ENCODE measurements at regions not wholly inside any gene's neighbourhood (a gene's known extent, or its start where the extent isn't known, plus 50 kb on each side); places are given as distances from the start of the nearest gene placed in this dataset.
A peak's percentile ranks its signal among the peaks of the same experiment; 100 is the strongest.

DNA sequence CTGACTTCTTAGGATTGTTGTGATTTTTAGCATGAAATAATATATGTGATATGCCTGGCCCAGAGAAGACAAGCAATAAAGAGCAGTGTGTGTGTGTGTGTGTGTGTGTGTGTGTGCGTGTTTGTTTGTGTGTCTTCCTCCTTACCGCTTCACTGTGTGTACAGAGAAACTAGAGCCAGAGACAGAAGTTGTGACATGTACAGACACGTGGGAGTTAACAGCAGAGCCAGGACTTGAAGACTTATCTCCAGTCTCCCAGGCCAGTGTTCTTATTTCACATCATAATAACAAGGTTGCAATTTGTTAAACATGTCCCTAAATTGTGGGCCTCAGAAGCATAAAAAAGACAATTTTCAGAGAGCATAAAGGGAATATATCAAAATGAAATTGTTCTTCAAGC lies 192.0 kb upstream of the JUN start:
- DNase-seq: peak; percentile 20

DNA sequence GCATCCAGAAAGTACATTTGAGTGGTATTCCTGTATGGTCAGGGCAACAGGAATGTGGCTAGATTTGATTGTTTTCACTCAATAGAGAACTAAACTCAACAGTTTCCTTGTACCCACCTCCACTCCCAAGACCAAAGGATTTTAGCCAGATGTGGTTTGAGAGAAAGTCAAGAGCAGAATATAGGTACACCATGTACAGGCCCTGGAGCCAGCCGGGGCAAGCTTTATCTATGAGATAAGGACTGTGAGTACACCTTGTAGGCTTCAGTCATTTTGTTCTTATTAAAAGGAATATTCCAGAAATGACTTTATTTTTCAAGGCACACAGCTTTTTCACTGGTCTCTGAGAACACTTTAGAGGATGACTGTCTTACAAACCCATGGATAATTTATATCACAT lies 192.4 kb upstream of the JUN start:
- no peak for DNase-seq

DNA sequence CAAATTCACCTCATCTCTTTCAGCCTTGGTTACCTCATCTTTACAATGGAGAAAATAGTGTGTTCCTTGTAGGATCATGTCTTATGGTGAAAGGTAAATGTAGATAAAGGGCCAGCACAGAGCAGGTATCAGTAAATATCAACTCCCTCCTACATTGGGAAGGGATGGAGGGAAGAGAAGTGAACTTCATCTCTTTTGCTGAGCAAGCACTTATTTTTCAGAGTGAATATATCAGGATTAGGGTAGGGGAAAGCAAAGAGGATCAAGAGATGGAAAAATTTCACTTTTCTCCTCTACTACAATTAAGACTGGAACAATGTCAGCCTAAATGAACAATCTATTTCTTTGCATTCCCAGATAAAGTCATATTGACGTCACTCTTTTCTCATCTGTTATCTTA lies 193.8 kb upstream of the JUN start:
- DNase-seq: no peak

DNA sequence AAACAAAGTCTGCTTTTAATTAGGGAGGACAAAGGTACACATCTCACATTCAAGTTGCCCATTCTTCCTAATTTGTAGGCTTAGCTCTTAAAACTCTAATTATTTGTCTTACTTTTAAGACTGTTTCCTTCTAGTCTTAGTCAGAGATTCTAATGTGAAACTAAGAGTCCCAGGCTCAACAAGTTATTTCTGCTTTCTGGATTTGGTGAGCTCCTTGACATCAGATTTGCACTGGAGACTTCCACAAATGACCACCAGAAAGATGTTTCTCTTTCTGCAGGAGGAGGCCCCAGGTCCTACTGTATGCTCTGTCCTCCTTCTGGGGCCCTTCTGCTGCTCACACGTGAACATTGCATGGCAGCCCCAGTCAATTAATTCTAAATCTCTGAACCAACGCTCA lies 194.2 kb upstream of the JUN start:
- no peak for DNase-seq

DNA sequence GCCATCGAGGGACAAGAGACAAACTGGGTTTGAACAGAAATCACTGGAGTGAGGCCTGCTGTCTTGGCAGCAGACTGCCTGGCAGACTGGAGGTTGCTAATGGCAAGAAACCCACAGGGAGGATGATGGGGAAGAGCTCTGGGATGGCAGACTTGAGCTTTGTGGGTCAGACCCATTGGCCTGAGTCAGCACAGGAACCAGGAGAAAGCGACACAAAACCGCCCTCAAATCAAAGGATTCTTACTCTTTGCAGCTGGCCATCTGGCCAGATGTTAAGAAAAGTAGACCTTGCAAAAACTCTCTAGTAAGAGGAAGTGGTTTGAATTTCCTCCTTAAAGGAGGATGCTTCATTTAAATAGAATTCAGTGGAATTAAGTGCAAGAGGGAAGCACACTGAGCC lies 195.2 kb upstream of the JUN start:
- DNase-seq: no peak

DNA sequence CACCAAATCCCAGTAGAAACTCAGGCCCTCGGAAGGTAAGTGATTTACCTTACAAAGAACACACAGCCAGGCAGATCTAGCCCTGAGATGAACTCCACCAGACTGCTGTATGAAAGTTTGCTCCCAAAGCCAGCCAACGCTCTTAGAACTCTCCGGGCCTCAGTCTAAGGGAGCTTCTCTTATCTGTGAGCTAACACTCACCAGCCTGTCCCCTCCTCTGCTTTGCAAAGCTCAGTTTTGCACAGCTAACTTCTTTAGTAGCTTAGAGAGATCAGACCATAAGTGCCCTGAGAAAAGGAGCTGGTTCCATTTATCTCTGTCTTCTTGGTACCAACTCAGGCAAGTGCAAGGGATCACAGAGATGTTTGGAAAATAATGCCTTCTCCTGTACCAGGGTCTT lies 195.8 kb upstream of the JUN start:
- DNase-seq: no peak

DNA sequence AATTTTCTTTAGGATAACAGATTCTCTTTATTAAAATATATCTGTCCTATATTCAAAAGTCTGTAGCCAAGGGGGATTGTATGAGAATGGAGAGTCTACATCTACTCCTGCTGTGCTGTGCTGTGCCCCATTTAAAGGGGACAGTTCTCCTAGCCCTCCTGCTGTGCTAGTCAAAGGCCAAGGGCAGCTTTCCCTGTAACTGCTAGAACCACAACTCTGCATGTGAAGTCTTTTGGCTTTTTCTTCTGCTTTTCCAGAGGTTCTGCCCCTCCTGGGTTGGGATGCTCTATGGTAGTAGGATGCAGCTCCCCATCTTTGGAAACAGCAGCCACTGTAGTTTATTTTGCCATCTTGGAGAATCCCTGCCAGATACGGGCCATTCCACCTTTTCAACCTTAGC lies 197.5 kb upstream of the JUN start:
- no peak for DNase-seq

DNA sequence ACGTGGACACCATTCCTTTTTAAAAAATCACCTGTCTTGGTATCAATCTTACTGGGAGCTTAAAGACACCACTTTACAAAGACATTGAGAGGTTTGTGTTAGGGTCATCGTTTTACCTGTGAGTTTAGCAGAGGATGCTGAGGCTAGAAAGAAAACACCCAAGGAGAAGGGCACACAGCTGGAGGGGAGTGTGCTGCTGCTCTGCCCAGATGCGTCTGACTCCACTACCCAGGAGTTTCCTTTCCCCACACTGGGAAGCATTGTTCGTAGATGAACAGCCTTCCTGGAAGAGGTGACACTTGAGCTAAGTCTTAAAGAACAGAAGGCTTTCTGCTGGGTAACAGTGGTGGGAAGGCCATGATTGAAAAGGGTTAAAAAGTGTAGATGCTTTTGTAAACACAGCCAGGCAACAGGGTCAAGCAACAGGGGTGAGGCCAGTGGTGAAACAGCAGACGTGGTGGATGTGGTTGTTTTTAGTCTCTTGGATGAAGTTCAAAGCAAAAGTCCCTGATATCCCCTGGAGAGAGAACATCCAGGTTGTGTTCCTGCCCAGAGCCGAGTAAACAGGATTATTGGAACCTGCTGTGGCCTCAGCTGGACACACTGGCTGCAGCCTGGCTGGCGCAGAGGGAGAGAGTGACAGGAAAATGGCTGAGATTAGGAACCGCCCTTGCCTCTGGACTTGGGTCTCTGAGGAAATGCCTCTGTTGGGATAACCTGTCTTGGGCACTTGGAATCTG lies 198.6 kb upstream of the JUN start:
- DNase-seq: no peak

DNA sequence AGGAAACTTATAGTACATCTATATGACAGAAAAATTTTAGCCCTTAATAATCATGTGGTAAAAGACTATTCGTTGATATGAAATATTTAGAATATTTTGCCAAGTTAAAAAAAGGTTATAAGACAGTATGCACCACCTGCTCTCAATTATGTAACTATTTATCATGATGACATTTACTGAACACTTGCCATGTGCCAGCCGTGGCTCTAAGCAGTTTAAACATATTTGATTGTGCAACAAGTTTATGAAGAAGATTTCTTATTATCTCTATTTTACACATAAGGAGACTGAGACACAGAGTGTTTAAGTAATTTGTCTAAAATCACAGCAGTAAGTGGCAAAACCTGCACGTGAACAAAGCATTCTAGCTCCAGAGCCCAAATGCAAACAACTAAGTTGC lies 199.3 kb upstream of the JUN start:
- DNase-seq: no peak

DNA sequence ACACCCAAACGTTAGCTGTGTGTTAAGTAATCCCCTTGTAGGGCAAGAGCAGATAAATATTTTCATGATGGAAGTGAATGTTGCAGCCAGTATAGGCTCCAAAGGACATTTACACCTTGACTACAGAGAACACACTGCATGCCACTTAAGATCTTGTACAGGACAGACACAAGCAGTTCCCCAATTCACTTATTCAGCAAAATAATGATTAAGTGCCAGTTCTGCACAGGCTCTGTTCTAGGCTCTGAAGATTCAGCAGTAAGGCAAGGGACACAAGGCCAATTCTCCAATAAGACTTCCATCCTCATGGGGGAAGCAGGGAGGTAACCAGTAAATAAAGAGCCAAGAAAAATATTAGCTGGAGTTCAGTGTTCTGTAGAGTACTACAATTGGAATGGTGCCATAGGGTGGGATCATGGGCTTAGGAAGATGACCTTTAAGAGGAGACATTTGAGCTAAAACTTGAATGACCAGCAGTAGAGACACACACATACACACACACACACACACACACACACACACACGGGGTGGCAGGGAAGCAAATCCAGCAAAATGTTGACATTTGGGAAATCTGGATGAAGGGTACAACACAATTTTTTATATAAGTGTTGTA lies 199.9 kb upstream of the JUN start:
- DNase-seq: no peak

DNA sequence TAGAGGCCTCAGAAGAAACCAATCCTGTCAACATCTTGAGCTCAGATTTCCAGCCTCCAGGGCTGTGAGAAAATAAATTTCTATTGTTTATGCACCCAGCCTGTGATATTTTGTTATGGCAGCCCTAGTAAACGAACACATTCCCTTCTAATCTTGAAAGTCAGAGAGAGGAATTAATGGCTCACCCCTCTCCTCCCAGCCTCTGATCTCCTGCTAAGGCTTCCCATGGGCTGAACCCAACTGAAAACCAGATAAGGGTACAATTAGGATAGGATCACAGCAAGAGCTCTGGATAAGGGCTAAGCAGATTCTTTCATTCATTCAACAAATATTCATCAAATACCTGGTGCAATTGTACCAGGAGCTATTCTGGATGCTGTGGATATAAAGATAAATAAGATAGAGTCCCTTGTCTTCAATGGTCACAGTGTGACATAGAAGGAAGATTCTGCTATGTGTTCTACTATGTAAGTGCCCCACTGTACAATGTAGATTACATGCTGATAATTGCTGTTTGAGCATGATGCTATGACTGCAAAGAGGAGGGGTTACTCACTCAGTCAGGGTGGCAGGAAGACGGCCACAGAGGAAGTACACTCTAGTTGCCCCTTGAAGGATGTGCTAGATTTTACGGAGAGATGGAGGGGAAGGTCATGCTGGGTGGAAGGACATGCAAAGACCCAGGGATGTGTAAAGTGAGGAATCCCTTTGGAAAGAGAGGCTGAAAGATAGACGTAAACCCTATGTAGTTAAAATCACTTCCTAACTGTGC lies 203.3 kb upstream of the JUN start:
- no peak for DNase-seq

DNA sequence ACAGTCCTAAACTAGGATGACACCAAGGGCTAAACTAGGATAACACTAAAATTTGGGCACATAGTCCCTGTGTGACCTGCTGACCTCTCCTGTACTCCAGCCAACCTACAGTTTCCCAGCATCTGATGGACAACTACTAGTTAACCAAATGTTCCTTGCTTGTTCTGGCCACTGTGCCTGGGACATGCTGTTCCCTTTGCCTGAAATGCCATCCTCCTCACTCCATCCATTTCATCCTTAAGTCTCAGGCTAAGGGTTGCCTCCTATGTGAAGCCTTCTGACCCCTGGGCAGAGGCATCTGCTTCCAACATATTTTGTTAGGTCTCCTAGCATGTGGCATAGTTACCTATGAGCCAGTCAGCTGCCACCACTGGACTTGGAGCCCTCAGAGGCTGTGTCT lies 204.9 kb upstream of the JUN start:
- no peak for DNase-seq

DNA sequence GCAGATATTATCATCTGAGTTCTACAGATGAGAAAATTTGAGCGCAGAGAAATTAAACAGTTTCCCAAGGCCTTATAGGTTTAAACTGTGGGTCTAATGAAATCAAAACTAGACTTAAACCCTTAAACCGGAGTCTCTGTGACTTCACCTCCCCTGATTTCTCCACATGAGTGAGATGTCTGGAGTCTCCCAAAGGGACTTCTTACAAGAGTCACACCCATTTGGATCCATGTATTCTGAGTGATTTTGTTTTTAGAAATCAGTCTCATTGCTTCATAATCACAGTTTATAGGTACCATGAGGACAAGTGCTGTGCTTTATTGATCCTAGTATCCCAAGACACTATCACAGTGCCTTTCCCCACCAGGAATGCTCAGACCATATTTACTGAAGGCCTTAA lies 206.0 kb upstream of the JUN start:
- DNase-seq: no peak

DNA sequence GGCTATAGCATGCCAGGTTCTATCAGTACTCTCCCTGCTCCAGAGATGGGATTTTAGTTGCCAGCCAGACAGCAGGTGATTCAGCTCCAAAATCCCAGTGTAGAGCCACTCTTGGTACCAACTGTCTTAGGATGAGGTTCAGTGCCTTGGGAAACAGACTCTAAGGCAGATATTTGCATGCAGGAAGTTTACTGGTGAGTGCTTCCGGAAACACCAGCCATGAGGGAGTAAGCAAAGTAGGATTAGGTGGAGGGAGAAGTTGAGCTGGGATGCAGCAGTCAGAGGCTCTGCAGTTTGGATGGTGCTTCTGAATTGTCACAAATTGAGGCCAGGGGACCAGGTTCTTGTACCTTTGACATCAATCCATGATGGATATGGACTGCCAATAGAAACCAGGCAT lies 207.5 kb upstream of the JUN start:
- DNase-seq: no peak

DNA sequence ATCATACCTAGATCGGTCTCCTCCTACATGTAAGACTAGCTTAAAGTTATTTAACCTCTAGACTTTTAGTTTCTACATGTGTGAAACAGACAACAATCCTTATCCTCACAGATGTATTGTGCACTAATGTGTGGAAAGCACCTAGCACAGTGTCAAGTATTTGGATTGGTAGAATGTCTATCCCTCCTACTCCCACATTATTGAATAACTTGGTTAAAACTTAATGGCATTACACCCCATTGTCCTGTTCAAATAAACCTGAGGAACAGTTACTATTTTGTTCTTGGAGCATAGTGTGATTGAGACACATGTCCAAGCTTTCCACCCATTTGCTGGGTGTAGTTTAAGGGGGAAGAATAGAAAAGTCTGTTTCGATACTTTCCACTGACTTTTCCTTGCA lies 208.8 kb upstream of the JUN start:
- DNase-seq: no peak

DNA sequence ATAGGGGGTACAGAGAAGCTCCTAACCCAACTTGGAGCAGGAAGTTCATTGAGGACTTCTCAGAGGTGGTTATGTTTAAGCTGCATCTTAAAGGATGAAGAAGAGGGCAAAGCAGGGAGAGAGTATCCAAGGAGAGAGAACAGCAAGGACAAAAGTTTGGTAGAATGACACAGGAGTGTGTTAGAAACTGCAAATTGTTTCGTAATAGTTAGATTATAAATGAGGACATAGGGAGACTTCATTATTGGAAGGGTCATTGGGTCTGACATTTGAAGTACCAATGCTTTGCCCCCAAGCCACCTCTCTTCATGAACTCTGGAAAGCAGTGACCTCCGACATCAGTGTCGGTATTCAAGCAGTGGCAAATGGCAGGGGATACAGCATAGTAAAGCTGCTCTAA lies 209.6 kb upstream of the JUN start:
- DNase-seq: no peak

DNA sequence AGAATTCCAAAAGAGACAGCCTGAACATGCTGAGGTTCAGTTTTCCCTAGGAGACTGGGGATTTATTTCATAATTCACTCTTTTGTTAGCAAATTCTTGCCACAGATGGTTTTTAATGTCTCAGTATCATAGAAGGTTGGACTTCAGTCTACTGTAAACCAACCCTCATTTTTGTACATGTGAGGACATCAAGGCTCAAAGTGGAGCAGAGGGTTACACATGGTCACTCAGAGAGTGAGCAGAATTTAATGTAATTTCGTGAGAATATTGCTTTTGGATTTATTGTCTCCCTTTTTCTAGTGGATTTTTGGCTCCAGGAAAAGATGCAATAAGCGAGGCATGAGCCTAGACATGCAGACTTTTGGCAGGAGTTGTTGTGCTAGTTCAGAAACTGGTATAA lies 210.8 kb upstream of the JUN start:
- no peak for DNase-seq

DNA sequence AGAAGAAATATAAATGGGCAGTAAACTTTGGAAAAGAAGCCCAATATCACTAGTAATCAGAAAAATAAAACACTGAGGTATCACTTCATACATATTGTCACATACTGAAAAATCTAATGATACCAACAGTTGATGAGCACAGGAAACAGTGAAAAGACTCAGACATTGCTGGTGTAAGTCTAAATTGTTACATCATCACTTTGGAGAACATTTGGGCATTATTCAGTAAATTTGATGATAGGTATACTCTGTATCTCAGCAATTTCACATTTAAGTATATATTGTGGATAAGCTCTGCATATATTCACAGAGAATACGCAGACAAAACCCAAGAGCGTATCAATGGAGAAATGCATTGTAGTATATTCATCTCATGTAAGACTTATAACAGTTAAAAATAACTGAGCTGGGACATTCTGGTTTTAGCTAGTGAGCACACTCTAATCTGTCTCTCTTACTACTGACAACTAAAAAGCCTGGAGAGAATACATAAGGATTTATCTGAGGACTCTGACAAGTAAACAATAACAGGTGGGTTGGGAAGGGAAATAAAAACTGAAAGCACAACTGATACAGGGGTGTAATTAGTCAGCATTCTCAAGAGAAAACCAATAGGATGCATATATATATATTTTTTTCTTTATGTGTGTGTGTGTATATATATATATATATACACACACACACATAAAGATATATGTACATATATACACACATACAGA lies 212.7 kb upstream of the JUN start:
- DNase-seq: no peak

DNA sequence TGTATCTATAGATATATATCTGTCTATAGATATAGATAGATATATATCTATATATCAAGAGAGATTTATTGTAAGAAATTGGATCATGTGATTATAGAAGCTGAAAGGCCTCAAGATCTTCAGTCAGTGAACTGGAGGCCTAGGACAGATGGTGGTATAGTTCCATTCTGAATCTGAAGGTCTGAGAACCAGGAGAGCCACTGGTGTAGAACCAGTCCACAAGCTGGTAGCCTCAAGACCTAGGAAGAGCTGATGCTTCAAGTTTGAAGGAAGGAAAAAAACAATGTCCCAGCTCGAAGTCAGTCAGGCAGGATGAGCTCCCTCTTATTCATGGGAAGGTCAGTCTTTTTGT lies 213.2 kb upstream of the JUN start:
- DNase-seq: no peak

DNA sequence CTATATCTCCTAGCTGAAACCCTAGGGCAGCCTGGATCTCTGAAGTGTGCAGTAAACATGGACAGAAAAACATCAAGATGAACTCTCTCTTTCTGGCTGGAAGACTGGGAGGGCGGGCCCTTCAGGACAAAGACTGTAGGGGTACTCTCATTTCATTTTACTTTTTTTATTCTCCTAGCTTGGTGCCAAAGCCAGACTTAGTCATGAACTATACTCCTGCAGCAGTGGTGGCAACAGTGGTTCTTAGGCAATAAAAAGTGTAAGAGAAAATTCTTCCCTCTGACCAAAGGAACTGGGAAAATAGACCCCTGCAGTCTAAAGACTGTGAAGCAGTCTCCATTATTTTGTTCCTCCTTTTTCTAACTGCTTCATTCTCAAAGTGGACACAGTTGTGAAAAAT lies 213.8 kb upstream of the JUN start:
- DNase-seq: no peak

DNA sequence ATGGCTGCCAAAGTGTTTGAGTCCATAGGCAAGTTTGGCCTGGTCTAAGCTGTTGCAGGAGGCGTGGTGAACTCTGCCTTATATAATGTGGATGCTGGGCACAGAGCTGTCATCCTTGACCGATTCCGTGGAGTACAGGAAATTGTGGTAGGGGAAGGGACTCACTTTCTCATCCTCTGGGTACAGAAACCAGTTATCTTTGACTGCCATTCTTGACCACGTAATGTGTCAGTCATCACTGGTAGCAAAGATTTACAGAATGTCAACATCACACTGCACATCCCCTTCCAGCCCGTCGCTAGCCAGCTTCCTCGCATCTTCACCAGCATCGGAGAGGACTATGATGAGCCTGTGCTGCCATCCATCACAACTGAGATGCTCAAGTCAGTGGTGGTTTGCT lies 215.8 kb upstream of the JUN start:
- no peak for DNase-seq

DNA sequence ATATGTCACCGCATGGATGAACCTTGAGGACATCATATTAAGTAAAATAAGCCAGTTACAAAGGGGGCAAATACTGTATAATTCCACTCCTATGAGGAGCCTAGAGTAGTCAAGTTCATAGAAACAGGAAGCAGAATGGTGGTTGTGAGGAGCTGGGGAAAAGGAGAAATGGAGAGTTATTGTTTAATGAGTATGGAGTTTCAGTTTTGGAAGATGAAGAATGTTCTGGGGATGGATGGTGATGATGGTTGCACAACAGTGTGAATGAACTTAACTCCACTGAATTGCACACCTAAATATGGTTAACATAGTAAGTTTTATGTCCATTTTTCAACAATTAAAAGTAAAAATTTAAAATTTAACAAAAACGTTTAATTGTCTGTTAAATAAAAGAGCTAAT lies 220.9 kb upstream of the JUN start:
- DNase-seq: no peak
